ENCODE measurements at regions not wholly inside any gene's neighbourhood (a gene's known extent, or its start where the extent isn't known, plus 50 kb on each side); places are given as distances from the start of the nearest gene placed in this dataset.
"Not testable (repeated sequence)": the region's sequence is repeated elsewhere in the genome, so short reads cannot be mapped to it uniquely, and the experiment has no call there.

- TF ChIP-seq POLR2AphosphoS5 (IDR thresholded peaks at IDR 0.05; ENCODE audit: low read depth, low read length); POLR2A (IDR thresholded peaks at IDR 0.05; ENCODE audit: low read depth, low read length); TAF1 (IDR thresholded peaks at IDR 0.05; ENCODE audit: low read depth, low read length); POU2F2 (IDR thresholded peaks at IDR 0.05; ENCODE audit: low read depth, low read length); SPI1 (IDR thresholded peaks at IDR 0.05; ENCODE audit: low read depth, low read length); PAX5 (IDR thresholded peaks at IDR 0.05; ENCODE audit: insufficient read depth, low read length, severe bottlenecking): not testable (repeated sequence)
Measured at GRCh38 chr18:71355599-71355998, 1066.8 kb downstream of the SOCS6 start.

Data from GM12891 (cell line).